Erythroblast (primary cell): ENCODE measurements at regions not wholly inside any gene's neighbourhood (a gene's known extent, or its start where the extent isn't known, plus 50 kb on each side); places are given as distances from the start of the nearest gene placed in this dataset.

Experiments used
- GATA1 ChIP-seq: IDR thresholded peaks from 2 replicates; pipeline ENCODE4 v1.6.1; 2011; ENCODE audit warnings: low read depth, mild to moderate bottlenecking, control low read depth, low read length, moderate library complexity
- POLR2A ChIP-seq: IDR thresholded peaks from 2 replicates; pipeline ENCODE4 v1.6.1; 2011; ENCODE audit warnings: mild to moderate bottlenecking, low read length

DNA sequence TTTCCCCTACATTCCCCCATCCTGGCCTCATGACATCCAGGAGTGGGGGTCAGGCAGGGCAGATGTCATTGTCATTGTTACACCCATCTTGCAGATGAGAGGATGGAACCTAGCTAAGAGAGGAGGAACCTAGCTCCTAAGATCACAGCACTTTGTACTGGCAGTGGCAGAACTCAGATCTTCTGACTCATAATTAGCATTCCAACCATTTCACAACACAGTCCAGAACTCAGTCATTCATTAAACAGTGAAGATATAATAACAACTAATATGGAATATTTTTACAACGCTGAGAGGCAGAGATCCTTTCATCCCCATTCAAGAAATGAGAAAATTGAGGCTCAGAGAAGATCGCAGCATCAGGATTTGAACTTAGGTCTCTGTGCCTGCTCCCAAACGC lies 127.8 kb downstream of the CHST1 start:
- no peak for TF ChIP-seq POLR2A
- no peak for TF ChIP-seq GATA1
